IMR-90 (cell line): ENCODE measurements at regions not wholly inside any gene's neighbourhood (a gene's known extent, or its start where the extent isn't known, plus 50 kb on each side); places are given as distances from the start of the nearest gene placed in this dataset.
A peak's percentile ranks its signal among the peaks of the same experiment; 100 is the strongest.

ENCODE experiments used
- ATAC-seq: fragments of 200-7000 bp; cut with Tn5 transposase; 2 replicates; pipeline ENCODE4 v1.9.1; 2020; ENCODE audit warnings: low read depth, mild to moderate bottlenecking, moderate library complexity
- BruUV-seq: library from RNA; stranded (reverse); fragments of 400-500 nt; replicated peaks from 2 replicates; lab custom pipeline; 2021; lab: Mats Ljungman, UMichigan
- CTCF ChIA-PET: fragments of 300-600 bp; formaldehyde crosslinking; extraction: SDS; loops from one replicate; lab custom pipeline; 2021; ENCODE audit warnings: antibody characterized with exemption; lab: Yijun Ruan, JAX
- POLR2A ChIA-PET: fragments of 300-600 bp; sonication (Branson Sonifier 250); formaldehyde crosslinking; loops from one replicate; lab custom pipeline; 2022; ENCODE audit warnings: antibody characterized with exemption; ENCODE audit not compliant: unreplicated experiment; lab: Charles Lee
- DNase-seq: peaks from one replicate; pipeline ENCODE4 v3.0.0; 2013
- H2AFZ ChIP-seq: replicated peaks from 2 replicates; pipeline ENCODE3; 2013; ENCODE audit warnings: low read length, mild to moderate bottlenecking; ENCODE audit not compliant: poor library complexity
- H2AK5ac ChIP-seq: 2 replicates; pipeline ENCODE4 v1.6.1; 2013; ENCODE audit warnings: low read depth, low read length, inconsistent platforms
- H2AK9ac ChIP-seq: replicated peaks from 2 replicates; pipeline ENCODE3; 2013; ENCODE audit warnings: mild to moderate bottlenecking, low read depth, low read length, moderate library complexity; ENCODE audit not compliant: poor library complexity
- H2BK120ac ChIP-seq: 2 replicates; pipeline ENCODE4 v1.6.1; 2013; ENCODE audit warnings: low read depth, low read length, inconsistent platforms
- H2BK15ac ChIP-seq: 3 replicates; pipeline ENCODE4 v1.6.1; 2013; ENCODE audit warnings: low read depth, low read length, inconsistent platforms
- H2BK20ac ChIP-seq: 2 replicates; pipeline ENCODE4 v1.6.1; 2013; ENCODE audit warnings: low read depth, mild to moderate bottlenecking, inconsistent platforms, low read length, moderate library complexity
- H2BK5ac ChIP-seq: 2 replicates; pipeline ENCODE4 v1.6.1; 2013; ENCODE audit warnings: mild to moderate bottlenecking, low read depth, low read length, inconsistent platforms; ENCODE audit not compliant: poor library complexity, severe bottlenecking
- H3K14ac ChIP-seq: replicated peaks from 2 replicates; pipeline ENCODE4 v1.6.1; 2013; ENCODE audit warnings: low read depth, low read length, inconsistent platforms
- H3K18ac ChIP-seq: 2 replicates; pipeline ENCODE4 v1.6.1; 2013; ENCODE audit warnings: low read depth, low read length, control low read depth
- H3K23ac ChIP-seq: 2 replicates; pipeline ENCODE4 v1.6.1; 2013; ENCODE audit warnings: low read depth, low read length, inconsistent platforms
- H3K27ac ChIP-seq: 2 replicates; pipeline ENCODE4 v1.5.1; 2013; ENCODE audit warnings: mild to moderate bottlenecking, control low read depth, low read length; ENCODE audit not compliant: insufficient read depth
- H3K27me3 ChIP-seq: 2 replicates; pipeline ENCODE4 v1.6.1; 2013; ENCODE audit warnings: low read length; ENCODE audit not compliant: control insufficient read depth, insufficient read depth
- H3K36me3 ChIP-seq: 2 replicates; pipeline ENCODE4 v1.6.1; 2013; ENCODE audit warnings: low read length, mixed read lengths; ENCODE audit not compliant: control insufficient read depth, insufficient read depth
- H3K4ac ChIP-seq: 2 replicates; pipeline ENCODE4 v1.6.1; 2013; ENCODE audit warnings: low read depth, low read length, inconsistent platforms
- H3K4me1 ChIP-seq: 2 replicates; pipeline ENCODE4 v1.6.1; 2013; ENCODE audit warnings: low read length, mixed read lengths; ENCODE audit not compliant: control insufficient read depth, insufficient read depth
- H3K4me2 ChIP-seq: 2 replicates; pipeline ENCODE4 v1.6.1; 2013; ENCODE audit warnings: low read depth, mild to moderate bottlenecking, control low read depth, low read length, moderate library complexity
- H3K4me3 ChIP-seq: 2 replicates; pipeline ENCODE4 v1.5.1; 2013; ENCODE audit warnings: low read depth, mild to moderate bottlenecking, control low read depth, low read length, moderate library complexity; ENCODE audit not compliant: insufficient read depth
- H3K56ac ChIP-seq: 2 replicates; pipeline ENCODE4 v1.6.1; 2013; ENCODE audit warnings: low read length, inconsistent platforms; ENCODE audit not compliant: insufficient read depth; ENCODE audit errors: extremely low read depth
- H3K79me1 ChIP-seq, 2 experiments: 2 replicates each; pipeline ENCODE4 v1.6.1; 2013; ENCODE audit warnings: low read length in 2 of 2, inconsistent platforms in 1 of 2, low read depth in 1 of 2
- H3K9ac ChIP-seq: 2 replicates; pipeline ENCODE4 v1.6.1; 2013; ENCODE audit warnings: low read depth, low read length, control low read depth
- H3K9me1 ChIP-seq: 2 replicates; pipeline ENCODE4 v1.6.1; 2013; ENCODE audit warnings: low read length, inconsistent platforms; ENCODE audit not compliant: insufficient read depth
- H3K9me3 ChIP-seq: 2 replicates; pipeline ENCODE4 v1.6.1; 2013; ENCODE audit warnings: low read length; ENCODE audit not compliant: control insufficient read depth, insufficient read depth
- H4K20me1 ChIP-seq: 2 replicates; pipeline ENCODE4 v1.6.1; 2013; ENCODE audit warnings: low read length, inconsistent platforms; ENCODE audit not compliant: insufficient read depth
- H4K5ac ChIP-seq: 2 replicates; pipeline ENCODE4 v1.6.1; 2013; ENCODE audit warnings: mild to moderate bottlenecking, low read depth, low read length, control low read depth
- H4K8ac ChIP-seq, 2 experiments: 2 replicates each; pipeline ENCODE4 v1.6.1; 2013; ENCODE audit warnings: low read depth in 2 of 2, low read length in 2 of 2, control low read depth in 1 of 2, inconsistent platforms in 1 of 2
- H4K91ac ChIP-seq: 2 replicates; pipeline ENCODE4 v1.6.1; 2013; ENCODE audit warnings: low read depth, low read length, inconsistent platforms; ENCODE audit not compliant: insufficient read depth
- CHD1 ChIP-seq: IDR thresholded peaks from 2 replicates; pipeline ENCODE4 v1.6.1; 2012; ENCODE audit warnings: low read depth, low read length, improper control_type of control experiment
- MAFK ChIP-seq: IDR thresholded peaks from 2 replicates; pipeline ENCODE4 v1.6.1; 2012; ENCODE audit warnings: low read depth, low read length, improper control_type of control experiment
- WGBS, 2 experiments: methylation state at CpG; one replicate each; pipeline versions ENCODE4 v1.1.5 to v1.1.7; 2013; ENCODE audit warnings: missing lambda C conversion rate in 2 of 2; ENCODE audit not compliant: insufficient read length in 1 of 2; ENCODE audit errors: extremely low coverage in 2 of 2; 5-methylcytosine and 5-hydroxymethylcytosine counted together
- dilution Hi-C: fragments of 300-500 bp; cut with HindIII; formaldehyde crosslinking; loops from one replicate; pipeline ENCODE4 v1.14.3; 2018; ENCODE audit warnings: low sequenced_read_pairs; ENCODE audit not compliant: unreplicated experiment
- in situ Hi-C: fragments of 300-500 bp; cut with MboI; formaldehyde crosslinking; loops from 3 replicates; pipeline ENCODE4 v1.14.3; 2019; ENCODE audit warnings: low sequenced_read_pairs, inconsistent platforms, mixed read lengths
- intact Hi-C: fragments of 100-400 bp; cut with micrococcal nuclease; formaldehyde crosslinking; loops from 2 replicates; pipeline ENCODE4 v1.10.0; 2022

DNA sequence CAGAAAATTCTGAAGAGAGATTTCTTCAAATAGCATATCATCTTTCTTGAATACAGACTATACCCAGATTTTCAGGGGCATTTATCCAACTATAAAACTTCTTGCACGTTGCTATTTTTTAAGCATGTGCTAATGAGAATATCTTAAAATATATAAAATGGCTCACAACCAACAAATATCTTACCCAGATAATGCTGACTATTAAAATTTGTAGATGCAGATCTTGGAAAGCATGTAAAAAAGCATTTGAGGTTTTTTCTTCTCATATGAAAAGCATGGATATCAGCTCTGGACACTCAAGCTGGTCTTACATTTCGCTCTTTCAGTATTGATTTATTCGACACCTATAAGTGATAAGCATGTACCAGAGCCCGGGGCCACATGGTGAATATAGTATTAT is 1187.7 kb upstream of the ADGRL4 start:
- no peak overlapping the region for H2AFZ ChIP-seq
- H3K27ac ChIP-seq, result no peak overlapping the region
- no peak for ATAC-seq
- no peak overlapping the region for H2BK15ac ChIP-seq
- H3K36me3 ChIP-seq, result no peaks in the 10 kb centered on the region
- POLR2A ChIA-PET, result no interaction called here
- H3K4me2 ChIP-seq, result no peak overlapping the region
- no peak overlapping the region for H2AK5ac ChIP-seq
- no peaks in the 10 kb centered on the region for H3K9me1 ChIP-seq
- no peak overlapping the region for H3K18ac ChIP-seq
- H3K27me3 ChIP-seq, result no peaks in the 10 kb centered on the region
- H3K14ac ChIP-seq, result no peak overlapping the region
- H3K56ac ChIP-seq, result no peak overlapping the region
- no peak overlapping the region for H2BK5ac ChIP-seq
- no peak overlapping the region for H2AK9ac ChIP-seq
- no peaks in the 10 kb centered on the region for H3K9me3 ChIP-seq
- no CpG with 5 or more reads among the region's 4 CpGs for WGBS, 2 experiments
- no peak overlapping the region for H3K4ac ChIP-seq
- no peak overlapping the region for H4K5ac ChIP-seq
- intact Hi-C loops, result no loop called here
- H3K79me1 ChIP-seq, result no peaks in the 10 kb centered on the region
- no peak overlapping the region for H3K9ac ChIP-seq
- in situ Hi-C loops, result loop anchor here (25.0 kb wide), 1 partner anchor 1382 kb away; no protein-coding TSS in a partner anchor
- BruUV-seq, result no TSS peak
- no peaks in the 10 kb centered on the region for H3K4me1 ChIP-seq
- CTCF ChIA-PET, result no interaction called here
- no peak overlapping the region for H4K91ac ChIP-seq
- H3K23ac ChIP-seq, result no peak overlapping the region
- TF ChIP-seq MAFK (peak; percentile 63), CHD1 (no peak)
- no peak overlapping the region for H2BK120ac ChIP-seq
- no peak for DNase-seq
- no peaks in the 10 kb centered on the region for H4K20me1 ChIP-seq
- H2BK20ac ChIP-seq, result no peak overlapping the region
- H3K4me3 ChIP-seq, result no peak overlapping the region
- no peak overlapping the region for H4K8ac ChIP-seq
- dilution Hi-C loops, result no loop called here
